T-helper 1 cell (primary cell): ENCODE measurements at regions not wholly inside any gene's neighbourhood (a gene's known extent, or its start where the extent isn't known, plus 50 kb on each side); places are given as distances from the start of the nearest gene placed in this dataset.

Experiments
- DNase-seq, 5 donors: peaks; one replicate each; pipeline ENCODE4 v3.0.0-alpha.2; 2012 to 2020

- DNase-seq, result no peak
Measured at GRCh38 chr16:62254372-62254771, 218.1 kb upstream of the CDH8 start.

GRCh38 chr16:62253966-62254365, 217.7 kb upstream of the CDH8 start:
- DNase-seq, result no peak

GRCh38 chr16:62249069-62249468, 212.8 kb upstream of the CDH8 start:
- DNase-seq, result no peak

DNA sequence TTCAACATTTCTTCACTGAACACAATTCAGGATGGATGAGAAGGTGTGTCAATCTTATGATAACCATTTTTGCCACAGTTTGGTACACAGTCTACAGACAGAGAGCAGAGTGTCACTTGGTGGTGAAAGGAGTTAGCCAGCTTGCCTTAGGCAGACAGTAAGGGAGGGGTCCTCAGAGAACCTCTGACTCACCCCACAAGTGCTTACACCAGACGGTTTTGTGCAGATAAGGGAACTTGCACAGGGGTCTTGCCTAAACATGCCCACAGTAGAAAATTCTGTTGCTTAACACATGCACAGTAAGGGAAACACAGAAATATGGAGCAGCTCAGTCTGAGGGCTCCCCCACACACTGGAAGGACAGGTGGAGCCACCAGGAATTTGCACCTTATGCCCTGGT, 204.5 kb upstream of the CDH8 start:
- no peak for DNase-seq

GRCh38 chr16:62225675-62226074, 189.4 kb upstream of the CDH8 start:
- DNase-seq, result peak in 1 of 5 donors; percentile 1

DNA sequence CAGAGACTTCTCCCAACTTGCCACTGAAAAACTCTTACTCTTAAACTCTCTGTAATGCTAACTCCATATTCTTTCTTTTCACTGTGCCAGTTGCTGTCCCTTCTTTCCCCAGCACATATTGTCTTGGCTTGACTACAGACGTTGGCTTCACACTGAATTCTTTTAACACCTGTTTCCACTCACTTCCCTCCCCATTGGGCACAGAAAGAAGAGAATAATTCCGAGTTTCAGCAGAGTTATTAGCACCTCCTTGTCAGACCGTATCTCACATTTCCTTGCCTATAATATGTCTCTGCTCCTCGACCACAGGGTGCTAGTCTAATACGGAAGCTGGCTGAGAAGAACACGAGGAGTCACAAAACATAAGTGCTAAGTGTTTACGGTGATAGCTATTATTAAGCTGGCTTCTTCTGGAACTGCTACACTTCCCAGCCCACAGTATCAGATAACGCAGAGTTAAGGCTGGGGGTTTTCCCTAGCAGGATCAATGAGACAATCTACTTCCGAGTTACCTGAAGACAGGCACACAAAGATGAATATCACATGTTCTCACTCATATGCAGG, 188.5 kb upstream of the CDH8 start:
- no peak for DNase-seq

GRCh38 chr16:62216837-62217236, 180.6 kb upstream of the CDH8 start:
- no peak for DNase-seq

- DNase-seq, result no peak
Measured at GRCh38 chr16:62213763-62214162, 177.5 kb upstream of the CDH8 start.

GRCh38 chr16:62208934-62209333, 172.7 kb upstream of the CDH8 start:
- DNase-seq, result no peak

- DNase-seq, result no peak
Measured at GRCh38 chr16:62205459-62205858, 169.2 kb upstream of the CDH8 start.

DNA sequence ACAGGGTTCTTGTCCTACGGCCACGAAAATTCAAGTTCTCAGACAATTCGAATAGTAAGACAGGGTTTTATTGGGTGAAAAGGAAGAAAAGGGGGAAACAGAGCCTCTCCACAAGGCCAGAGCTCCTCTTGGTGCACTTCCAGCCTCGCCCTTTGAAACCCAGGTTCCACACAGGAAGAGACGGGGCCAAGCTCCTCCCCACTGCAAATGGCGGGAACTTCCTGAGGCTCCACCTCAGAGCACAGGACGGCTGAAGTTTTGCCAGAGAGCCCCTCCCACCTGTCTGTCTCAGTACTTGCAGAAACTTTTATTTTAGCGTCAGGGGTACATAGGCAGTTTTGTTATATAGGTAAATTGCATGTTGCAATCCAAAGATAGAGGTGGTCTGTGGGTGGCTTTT, 165.7 kb upstream of the CDH8 start:
- no peak for DNase-seq

GRCh38 chr16:62194828-62195227, 158.6 kb upstream of the CDH8 start:
- no peak for DNase-seq

- no peak for DNase-seq
Measured at GRCh38 chr16:62190426-62190825, 154.2 kb upstream of the CDH8 start.

- DNase-seq, result no peak
Measured at GRCh38 chr16:62177351-62178203, 141.3 kb upstream of the CDH8 start.

GRCh38 chr16:62170642-62171041, 134.4 kb upstream of the CDH8 start:
- DNase-seq, result no peak

DNA sequence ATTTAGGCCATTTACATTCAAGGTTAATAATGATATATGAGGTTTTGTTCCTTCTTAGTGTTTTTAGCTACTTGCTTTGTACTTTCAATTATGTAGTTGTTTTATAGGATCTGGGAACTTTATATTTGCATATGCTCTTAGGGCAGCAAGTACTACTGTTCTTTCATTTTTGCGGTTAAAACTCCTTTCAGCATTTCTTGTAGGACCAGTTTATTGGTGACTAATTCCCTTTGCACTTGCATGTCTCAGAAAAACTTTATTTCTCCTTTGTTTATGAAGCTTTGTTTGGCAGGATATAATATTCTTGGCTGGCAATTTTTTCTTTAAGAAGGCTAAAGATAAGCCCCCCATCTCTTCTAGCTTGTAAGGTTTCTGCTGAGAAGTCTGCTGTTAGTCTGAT, 131.3 kb upstream of the CDH8 start:
- no peak for DNase-seq

DNA sequence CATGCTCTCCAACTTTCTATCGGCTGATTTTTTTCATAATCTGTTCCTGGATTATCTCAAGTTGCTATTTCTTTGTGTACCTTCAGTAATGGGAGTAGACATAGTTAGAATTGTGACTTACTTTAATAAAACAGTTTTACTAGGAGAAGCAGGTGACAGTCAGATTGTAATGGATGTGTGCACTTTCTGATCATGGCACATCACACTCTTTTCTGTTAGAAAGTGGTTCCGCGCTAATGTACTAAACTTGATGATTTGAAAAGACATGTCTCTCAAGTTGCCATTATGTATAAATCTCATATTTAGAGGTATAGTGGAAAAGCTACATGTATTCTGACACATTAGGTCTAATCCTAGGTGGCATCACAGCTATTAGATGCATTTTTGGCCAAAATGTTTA, 121.3 kb upstream of the CDH8 start:
- no peak for DNase-seq

DNA sequence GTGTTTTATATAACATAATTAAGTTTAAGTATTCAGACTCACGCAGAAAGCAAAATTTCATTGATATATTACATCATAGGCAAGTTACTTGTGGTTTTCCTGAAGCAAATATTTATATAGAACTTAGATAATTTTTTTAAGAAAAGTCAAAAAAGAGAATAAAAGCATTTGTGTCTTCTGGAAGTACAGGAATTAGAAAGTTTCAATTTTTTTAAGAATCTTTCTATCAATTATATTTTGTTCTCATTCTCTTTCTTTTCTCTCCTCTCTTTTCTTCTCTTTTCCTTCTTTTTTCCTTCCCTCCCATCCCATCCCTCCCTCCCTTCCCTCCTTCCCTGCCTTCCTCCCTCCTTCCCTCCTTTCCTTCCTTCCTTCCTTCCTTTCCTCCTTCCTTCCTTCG, 120.7 kb upstream of the CDH8 start:
- DNase-seq, result no peak

- DNase-seq, result no peak
Measured at GRCh38 chr16:62149631-62150030, 113.4 kb upstream of the CDH8 start.

GRCh38 chr16:62137996-62138395, 101.8 kb upstream of the CDH8 start:
- DNase-seq, result no peak

GRCh38 chr16:62135911-62136310, 99.7 kb upstream of the CDH8 start:
- DNase-seq, result no peak

- no peak for DNase-seq
Measured at GRCh38 chr16:62135446-62135845, 99.2 kb upstream of the CDH8 start.

GRCh38 chr16:62130101-62130500, 93.9 kb upstream of the CDH8 start:
- no peak for DNase-seq

DNA sequence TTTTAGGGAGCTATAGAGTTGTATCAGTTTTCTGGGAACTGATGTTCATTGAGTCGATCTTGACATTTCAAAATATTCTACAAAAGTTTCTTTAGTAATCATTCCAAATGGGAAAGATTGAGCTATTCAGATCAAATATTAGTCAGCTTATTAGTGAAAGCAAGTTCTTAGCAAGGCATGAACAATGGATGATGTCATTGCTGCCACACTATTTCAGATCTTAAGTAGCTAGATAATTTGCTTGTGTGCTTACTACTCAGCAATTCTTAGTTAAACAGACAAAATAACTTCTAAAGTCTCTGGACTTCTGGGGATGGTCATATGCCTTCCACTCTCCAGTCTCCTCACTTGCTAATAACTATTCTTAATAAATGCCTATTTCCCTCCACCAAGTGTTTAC, 69.0 kb upstream of the CDH8 start:
- DNase-seq, result no peak

GRCh38 chr16:62102588-62102987, 66.3 kb upstream of the CDH8 start:
- DNase-seq, result no peak
